GM06990 (cell line): ENCODE measurements at regions not wholly inside any gene's neighbourhood (a gene's known extent, or its start where the extent isn't known, plus 50 kb on each side); places are given as distances from the start of the nearest gene placed in this dataset.

ENCODE experiments used
- DNase-seq: peaks from one replicate; pipeline ENCODE4 v3.0.0-alpha.2; 2011; ENCODE audit not compliant: insufficient read length; ENCODE audit errors: extremely low read depth
- H3K27me3 ChIP-seq: replicated peaks from 2 replicates; pipeline ENCODE4 v1.6.0; 2011; ENCODE audit warnings: low read length; ENCODE audit not compliant: control insufficient read depth, insufficient read depth
- H3K36me3 ChIP-seq: 2 replicates; pipeline ENCODE4 v1.5.1; 2011; ENCODE audit warnings: low read length; ENCODE audit not compliant: control insufficient read depth, insufficient read depth
- H3K4me3 ChIP-seq: replicated peaks from 2 replicates; pipeline ENCODE4 v1.5.1; 2011; ENCODE audit warnings: low read depth, mild to moderate bottlenecking, control low read depth, low read length
- TF ChIP-seq, protein P1 (sequence below): IDR thresholded peaks from 2 replicates; pipeline ENCODE4 v1.5.1; 2011; ENCODE audit warnings: low read length, control low read depth, mild to moderate bottlenecking, inconsistent platforms; ENCODE audit not compliant: insufficient read depth, poor library complexity, severe bottlenecking

GRCh38 chr2:201953396-201953795 is 80.3 kb upstream of the FZD7 start:
- TF ChIP-seq, protein P1, sequence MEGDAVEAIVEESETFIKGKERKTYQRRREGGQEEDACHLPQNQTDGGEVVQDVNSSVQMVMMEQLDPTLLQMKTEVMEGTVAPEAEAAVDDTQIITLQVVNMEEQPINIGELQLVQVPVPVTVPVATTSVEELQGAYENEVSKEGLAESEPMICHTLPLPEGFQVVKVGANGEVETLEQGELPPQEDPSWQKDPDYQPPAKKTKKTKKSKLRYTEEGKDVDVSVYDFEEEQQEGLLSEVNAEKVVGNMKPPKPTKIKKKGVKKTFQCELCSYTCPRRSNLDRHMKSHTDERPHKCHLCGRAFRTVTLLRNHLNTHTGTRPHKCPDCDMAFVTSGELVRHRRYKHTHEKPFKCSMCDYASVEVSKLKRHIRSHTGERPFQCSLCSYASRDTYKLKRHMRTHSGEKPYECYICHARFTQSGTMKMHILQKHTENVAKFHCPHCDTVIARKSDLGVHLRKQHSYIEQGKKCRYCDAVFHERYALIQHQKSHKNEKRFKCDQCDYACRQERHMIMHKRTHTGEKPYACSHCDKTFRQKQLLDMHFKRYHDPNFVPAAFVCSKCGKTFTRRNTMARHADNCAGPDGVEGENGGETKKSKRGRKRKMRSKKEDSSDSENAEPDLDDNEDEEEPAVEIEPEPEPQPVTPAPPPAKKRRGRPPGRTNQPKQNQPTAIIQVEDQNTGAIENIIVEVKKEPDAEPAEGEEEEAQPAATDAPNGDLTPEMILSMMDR = no peak

DNA sequence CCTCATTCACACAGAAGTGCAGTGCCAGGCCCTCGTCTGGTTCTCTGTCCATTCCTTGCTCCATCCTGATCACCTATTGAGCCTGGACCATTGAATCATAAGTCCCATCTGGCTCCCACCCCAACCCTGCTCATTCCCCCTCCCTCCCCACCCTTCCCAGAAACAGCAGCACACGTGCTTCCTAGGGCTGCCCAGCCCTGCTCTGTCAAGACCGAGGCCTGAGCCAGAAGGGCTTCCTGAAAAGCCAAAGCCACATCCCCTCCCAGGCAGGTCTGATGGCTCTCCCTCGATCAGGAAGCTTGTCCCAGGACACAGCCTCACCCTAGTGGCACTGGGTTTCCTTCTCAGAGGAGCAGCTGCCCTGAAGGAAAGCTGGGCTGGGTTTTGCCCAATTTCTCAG is 79.8 kb upstream of the FZD7 start:
- Histone ChIP-seq H3K27me3 (peaks cover 2% of the 10 kb centered on the region; the same call in 1 of the 2 replicates), H3K36me3 (no peaks in the 10 kb centered on the region), H3K4me3 (no peak overlapping the region)
- TF ChIP-seq, protein P1 = no peak
- no peak for DNase-seq

More at GRCh38 chr2:201953396-201953795, 80.3 kb upstream of the FZD7 start:
- Histone ChIP-seq H3K27me3 (peaks cover 2% of the 10 kb centered on the region; the same call in 1 of the 2 replicates), H3K4me3 (no peak overlapping the region), H3K36me3 (no peaks in the 10 kb centered on the region)
- DNase-seq = no peak

GRCh38 chr2:201955231-201955630 is 78.4 kb upstream of the FZD7 start:
- TF ChIP-seq, protein P1 = no peak
- no peaks in the 10 kb centered on the region for H3K36me3 ChIP-seq
- peaks cover 2% of the 10 kb centered on the region; the same call in 1 of the 2 replicates for H3K27me3 ChIP-seq
- no peak for DNase-seq
- H3K4me3 ChIP-seq = no peak overlapping the region

- no peak for DNase-seq
- Histone ChIP-seq H3K27me3 (peaks cover 2% of the 10 kb centered on the region; the same call in 1 of the 2 replicates), H3K4me3 (no peak overlapping the region), H3K36me3 (no peaks in the 10 kb centered on the region)
- TF ChIP-seq, protein P1 = no peak
Measured at GRCh38 chr2:201955702-201956141, 77.9 kb upstream of the FZD7 start.

DNA sequence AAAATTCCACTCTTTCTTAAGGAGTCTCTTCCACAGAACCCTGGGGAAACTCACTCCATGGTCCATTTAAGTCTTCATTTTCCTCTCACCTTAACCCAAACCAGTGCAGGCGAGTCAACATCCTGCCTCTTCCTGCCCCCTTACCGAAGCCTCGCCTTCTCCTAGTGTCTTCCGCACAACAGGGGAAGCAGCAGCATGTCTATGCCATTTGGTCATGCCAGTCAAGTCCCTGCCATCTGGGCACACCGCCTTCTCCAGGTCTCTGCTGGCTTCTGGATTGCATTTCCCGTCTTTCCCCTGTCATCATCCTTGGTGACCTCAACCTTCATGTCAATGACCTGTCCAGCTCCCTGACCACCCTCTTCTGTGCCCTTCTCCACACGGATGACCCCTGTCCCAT is 77.3 kb upstream of the FZD7 start:
- H3K27me3 ChIP-seq = peaks cover 2% of the 10 kb centered on the region; the same call in 1 of the 2 replicates
- TF ChIP-seq, protein P1 = no peak
- H3K4me3 ChIP-seq = no peak overlapping the region
- no peaks in the 10 kb centered on the region for H3K36me3 ChIP-seq
- DNase-seq = no peak

- Histone ChIP-seq H3K27me3 (peaks cover 2% of the 10 kb centered on the region; the same call in 1 of the 2 replicates), H3K4me3 (no peak overlapping the region), H3K36me3 (no peaks in the 10 kb centered on the region)
- TF ChIP-seq, protein P1 = no peak
- DNase-seq = no peak
Measured at GRCh38 chr2:201957091-201957490, 76.6 kb upstream of the FZD7 start.
